ENCODE measurements at regions not wholly inside any gene's neighbourhood (a gene's known extent, or its start where the extent isn't known, plus 50 kb on each side); places are given as distances from the start of the nearest gene placed in this dataset.

DNA sequence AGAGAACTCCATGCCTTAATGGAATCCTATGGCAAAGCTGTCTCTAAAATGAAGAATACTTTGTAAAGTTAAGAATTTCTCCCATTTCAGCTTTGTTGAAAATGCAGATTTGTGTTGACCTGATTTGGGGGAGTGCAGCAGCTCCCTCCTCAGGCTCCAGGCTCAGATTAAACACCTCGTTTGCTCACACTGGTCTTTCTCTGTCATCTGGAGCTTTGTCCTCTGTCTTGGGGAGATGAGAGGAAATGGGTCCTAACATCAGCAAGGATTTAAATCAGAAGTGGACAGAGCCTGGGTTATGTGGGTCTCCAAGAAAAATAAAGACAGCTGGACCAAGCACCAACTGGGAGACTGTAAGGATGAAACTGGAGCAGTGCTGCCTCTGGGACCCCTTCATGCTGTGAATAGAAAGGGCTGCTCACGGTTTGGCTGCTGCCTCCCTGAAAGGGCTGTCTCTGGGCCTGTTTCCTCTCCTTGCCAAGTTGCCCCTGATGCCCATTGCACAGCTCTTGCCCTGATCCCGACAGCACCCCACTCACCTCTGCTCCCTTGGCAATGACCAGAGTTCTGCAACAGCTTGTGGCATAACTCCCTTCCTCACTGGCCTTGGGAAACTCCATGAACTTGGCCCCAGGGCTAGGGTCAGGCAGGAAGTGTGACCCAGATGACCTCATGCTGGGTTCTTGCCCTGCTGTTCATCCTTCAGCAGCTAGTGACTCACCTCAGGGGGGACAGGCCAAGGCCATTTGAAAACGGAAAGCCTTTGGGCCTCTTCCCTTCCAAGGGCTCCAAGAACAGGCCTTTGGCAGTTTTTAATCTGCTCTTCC, 197.2 kb downstream of the CYP26B1 start (continued):
- TF ChIP-seq CREB3L1 (IDR thresholded peaks at IDR 0.05; ENCODE audit: borderline replicate concordance, low read depth) (no peak), GTF3C2 (IDR thresholded peaks at IDR 0.05; ENCODE audit: borderline replicate concordance, extremely low read depth, insufficient read length) (no peak), PRDM10 (IDR thresholded peaks at IDR 0.05; ENCODE audit: partially characterized antibody) (no peak), NR2C1 (IDR thresholded peaks at IDR 0.05) (no peak), NR2C1 (tag; IDR thresholded peaks at IDR 0.05) (peak; percentile 77), PHF20 (IDR thresholded peaks at IDR 0.05; ENCODE audit: partially characterized antibody) (no peak), KLF6 (CRISPR knock-in tag; IDR thresholded peaks at IDR 0.05; ENCODE audit: borderline replicate concordance) (no peak), MAFK (IDR thresholded peaks at IDR 0.05; ENCODE audit: low read length) (no peak), CREB1 (IDR thresholded peaks at IDR 0.05) (no peak), CREB1 (CRISPR knock-in tag; IDR thresholded peaks at IDR 0.05) (no peak), NR2C2 (CRISPR knock-in tag; IDR thresholded peaks at IDR 0.05) (no peak), NR2C2 (tag; IDR thresholded peaks at IDR 0.05) (peak; percentile 86), ZNF589 (CRISPR knock-in tag; IDR thresholded peaks at IDR 0.05; ENCODE audit: low read depth) (0 out of 2 replicates have a peak, but pooled peaks have one; percentile 39), CBX2 (IDR thresholded peaks at IDR 0.05; ENCODE audit: insufficient read depth, low read length, poor library complexity, severe bottlenecking) (no peak), MEF2A (IDR thresholded peaks at IDR 0.05; ENCODE audit: control insufficient read depth, low read depth, low read length) (no peak)
- TF ChIP-seq, protein P1, sequence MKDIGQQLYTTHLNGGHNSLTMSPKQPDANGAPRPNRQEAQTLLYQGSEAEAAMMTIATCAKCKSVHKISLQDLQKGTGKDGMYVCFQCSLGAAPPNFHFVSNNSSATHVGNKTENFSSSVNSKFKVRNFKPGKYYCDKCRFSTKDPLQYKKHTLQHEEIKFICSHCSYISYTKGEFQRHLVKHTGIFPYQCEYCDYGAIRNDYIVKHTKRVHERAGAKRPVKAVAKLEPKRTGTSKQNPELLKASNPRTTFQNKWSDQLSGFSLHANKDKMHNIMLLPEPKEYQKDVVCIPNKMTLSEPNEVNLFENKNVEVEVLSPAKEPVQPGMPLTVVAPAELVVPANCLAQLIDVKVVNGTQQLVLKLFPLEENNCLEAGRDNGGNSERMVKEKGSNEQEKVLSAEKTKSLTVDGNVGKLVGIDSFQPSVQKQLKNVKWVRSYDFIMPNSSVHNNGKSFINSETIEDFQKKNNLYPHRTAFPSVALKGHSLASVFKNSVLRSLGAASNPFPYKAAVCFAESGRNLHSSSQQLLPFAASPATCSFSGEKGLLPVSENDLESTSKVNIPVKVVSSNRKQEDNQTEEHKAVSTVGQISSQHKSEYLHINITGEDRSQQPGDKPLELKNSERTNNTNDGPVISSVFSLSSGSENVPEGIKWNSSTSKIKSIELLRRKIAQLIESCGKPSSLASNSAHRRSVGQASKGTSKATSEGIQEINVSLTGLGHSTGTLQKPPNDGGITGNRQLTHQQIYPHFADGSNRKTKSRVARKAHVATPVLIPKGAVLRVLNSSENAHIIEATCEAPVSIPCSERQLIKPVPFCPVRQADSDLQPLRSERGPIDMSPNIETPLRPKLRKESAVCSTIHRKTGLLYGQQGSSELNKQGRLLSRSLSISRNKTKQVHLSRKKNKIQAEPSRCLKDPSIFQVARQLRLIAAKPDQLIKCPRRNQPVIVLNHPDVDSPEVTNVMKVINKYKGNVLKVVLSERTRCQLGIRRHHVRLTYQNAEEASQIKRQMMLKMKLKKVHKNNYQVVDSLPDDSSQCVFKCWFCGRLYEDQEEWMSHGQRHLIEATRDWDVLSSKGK (CRISPR knock-in tag; IDR thresholded peaks at IDR 0.05), result no peak

Data from K562 (cell line).